ENCODE measurements at regions not wholly inside any gene's neighbourhood (a gene's known extent, or its start where the extent isn't known, plus 50 kb on each side); places are given as distances from the start of the nearest gene placed in this dataset.
A peak's percentile ranks its signal among the peaks of the same experiment; 100 is the strongest.
"Not testable (repeated sequence)": the region's sequence is repeated elsewhere in the genome, so short reads cannot be mapped to it uniquely, and the experiment has no call there.

DNA sequence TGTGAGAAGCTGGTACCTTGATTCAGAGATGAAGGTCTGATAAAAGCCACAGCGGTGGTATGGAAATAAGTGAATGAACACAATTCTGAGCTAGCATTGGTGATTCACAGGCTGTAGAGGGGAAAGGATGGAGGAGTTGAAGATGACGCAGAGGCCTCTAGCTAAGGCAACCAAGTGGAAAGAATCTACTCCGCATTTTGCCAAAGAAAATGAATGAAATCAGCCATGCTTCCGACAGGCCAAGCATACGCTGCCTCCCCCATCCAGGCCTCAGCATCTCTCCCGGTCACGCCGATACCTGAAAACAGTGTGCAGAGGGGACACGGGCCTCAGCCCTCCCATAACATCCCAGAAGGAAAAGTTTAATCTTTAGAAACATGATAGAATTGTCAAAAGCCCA is 124.3 kb upstream of the UNC5B start:
- no peak overlapping the region for H3K27ac Mint-ChIP-seq
- DNase-seq: no peak
- ATAC-seq (ENCODE audit: low read depth in 2 of 2): no peak

DNA sequence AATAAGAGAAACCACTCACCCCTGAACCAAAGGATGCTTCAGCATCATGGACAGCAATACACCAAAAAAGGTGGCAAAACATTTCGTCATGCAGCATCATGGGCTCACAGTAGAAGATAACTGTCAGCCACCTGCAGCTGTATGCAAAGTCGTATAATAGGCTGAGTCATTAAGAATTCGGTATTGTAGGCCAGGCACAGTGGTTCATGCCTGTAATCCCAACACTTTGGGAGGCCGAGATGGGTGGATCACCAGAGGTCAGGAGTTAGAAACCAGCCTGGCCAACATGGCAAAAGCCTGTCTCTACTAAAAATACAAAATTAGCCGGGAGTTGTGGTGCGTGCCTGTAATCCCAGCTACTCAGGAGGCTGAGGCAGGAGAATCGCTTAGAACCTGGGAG is 123.8 kb upstream of the UNC5B start:
- not testable (repeated sequence) for H3K4me3 Mint-ChIP-seq
- peaks cover 6 to 25% (median 7%) of the 10 kb centered on the region in 3 donors for H3K27me3 Mint-ChIP-seq

More for the DNA sequence above, 124.3 kb upstream of the UNC5B start:
- Mint-ChIP-seq H3K4me3 (no peak overlapping the region), H3K36me3 (no peaks in the 10 kb centered on the region), H3K9me3 (peaks cover 0 to 7% (median 2%) of the 10 kb centered on the region in 7 donors), H3K27me3 (peaks cover 6 to 25% (median 7%) of the 10 kb centered on the region in 3 donors), H3K4me1 (no peaks in the 10 kb centered on the region)

DNA sequence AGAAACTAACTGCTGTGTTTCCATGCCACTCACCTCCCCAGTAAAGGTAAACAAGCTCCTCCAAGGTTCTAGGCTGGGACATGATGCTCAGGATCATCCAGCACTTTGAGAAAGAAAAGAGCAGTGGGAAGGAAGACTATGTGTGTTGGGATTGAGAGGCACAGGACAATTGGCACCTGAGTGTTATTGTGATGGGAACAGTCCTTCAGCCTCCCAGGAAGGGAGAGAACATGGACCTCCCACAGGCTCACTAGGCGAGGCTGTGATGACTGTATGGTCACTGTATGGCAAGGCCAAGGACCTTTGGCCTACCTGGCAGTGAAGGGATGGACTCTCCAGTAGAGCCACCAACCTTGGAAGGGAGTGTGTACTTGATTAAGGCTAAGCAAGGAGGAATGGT is 123.2 kb upstream of the UNC5B start:
- no peak overlapping the region for H3K27ac Mint-ChIP-seq
- no peak for ATAC-seq (ENCODE audit: low read depth in 2 of 2)
- H3K27me3 Mint-ChIP-seq: peaks cover 7 to 25% (median 9%) of the 10 kb centered on the region in 3 donors
- H3K9me3 Mint-ChIP-seq: peaks cover 4 to 13% (median 6%) of the 10 kb centered on the region in 7 donors
- no peak for DNase-seq
- no peaks in the 10 kb centered on the region for H3K4me1 Mint-ChIP-seq
- no peaks in the 10 kb centered on the region for H3K36me3 Mint-ChIP-seq
- no peak overlapping the region for H3K4me3 Mint-ChIP-seq

More for the DNA sequence above, 123.8 kb upstream of the UNC5B start:
- H3K27ac Mint-ChIP-seq; ATAC-seq (ENCODE audit: low read depth in 2 of 2); H3K9me3 Mint-ChIP-seq; H3K4me1 Mint-ChIP-seq; H3K36me3 Mint-ChIP-seq; DNase-seq: not testable (repeated sequence)

DNA sequence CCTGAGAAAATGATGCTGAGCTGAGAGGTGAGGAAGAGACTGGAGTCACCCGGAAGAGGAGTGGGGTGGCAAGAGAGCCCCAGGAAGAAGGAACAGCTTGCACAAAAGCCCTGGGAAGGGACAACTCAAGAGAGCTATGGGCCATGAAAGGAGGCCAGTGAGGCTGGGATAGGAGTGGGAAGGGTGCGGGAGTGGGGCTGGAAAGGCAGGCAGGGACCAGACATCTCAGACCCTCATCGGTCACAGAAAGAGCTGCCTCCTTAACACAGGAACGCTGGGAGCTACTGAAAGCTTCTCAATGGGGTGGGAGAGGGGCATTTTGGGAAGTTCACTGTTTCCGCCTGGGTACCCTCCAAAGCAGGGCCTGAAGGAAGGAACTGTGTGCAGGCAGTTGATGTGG is 122.0 kb upstream of the UNC5B start:
- no peaks in the 10 kb centered on the region for H3K36me3 Mint-ChIP-seq
- ATAC-seq (ENCODE audit: low read depth in 2 of 2): no peak
- H3K27me3 Mint-ChIP-seq: peaks cover 7 to 25% (median 12%) of the 10 kb centered on the region in 3 donors
- DNase-seq: no peak
- no peaks in the 10 kb centered on the region for H3K4me1 Mint-ChIP-seq
- H3K27ac Mint-ChIP-seq: no peak overlapping the region
- H3K9me3 Mint-ChIP-seq: peaks cover 4 to 24% (median 12%) of the 10 kb centered on the region in 7 donors
- peak overlapping the region in 1 of 8 donors; percentile 26 for H3K4me3 Mint-ChIP-seq

DNA sequence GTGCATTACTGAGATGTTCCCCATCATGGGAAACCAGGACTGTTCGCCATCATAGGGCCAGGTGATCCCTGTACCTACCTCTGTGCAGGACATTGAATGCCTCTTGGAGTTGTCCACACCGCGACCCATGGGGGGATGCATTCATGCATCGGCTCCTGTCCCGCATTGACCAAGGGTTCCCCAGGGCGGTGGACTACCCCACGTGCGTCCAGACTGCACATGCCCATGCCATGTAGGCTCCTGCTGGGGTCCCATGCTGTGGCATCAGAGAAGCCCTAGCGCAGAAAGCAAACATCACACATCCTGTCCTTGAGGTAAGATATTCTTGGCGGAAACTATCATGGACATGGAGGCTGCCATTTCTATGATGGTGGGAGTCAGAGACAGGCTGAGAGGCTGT is 121.6 kb upstream of the UNC5B start:
- no peak for DNase-seq
- Mint-ChIP-seq H3K36me3 (no peaks in the 10 kb centered on the region), H3K27me3 (peaks cover 7 to 25% (median 12%) of the 10 kb centered on the region in 3 donors), H3K27ac (no peak overlapping the region), H3K4me3 (no peak overlapping the region), H3K4me1 (no peaks in the 10 kb centered on the region), H3K9me3 (peaks cover 4 to 24% (median 12%) of the 10 kb centered on the region in 7 donors)
- ATAC-seq (ENCODE audit: low read depth in 2 of 2): no peak

DNA sequence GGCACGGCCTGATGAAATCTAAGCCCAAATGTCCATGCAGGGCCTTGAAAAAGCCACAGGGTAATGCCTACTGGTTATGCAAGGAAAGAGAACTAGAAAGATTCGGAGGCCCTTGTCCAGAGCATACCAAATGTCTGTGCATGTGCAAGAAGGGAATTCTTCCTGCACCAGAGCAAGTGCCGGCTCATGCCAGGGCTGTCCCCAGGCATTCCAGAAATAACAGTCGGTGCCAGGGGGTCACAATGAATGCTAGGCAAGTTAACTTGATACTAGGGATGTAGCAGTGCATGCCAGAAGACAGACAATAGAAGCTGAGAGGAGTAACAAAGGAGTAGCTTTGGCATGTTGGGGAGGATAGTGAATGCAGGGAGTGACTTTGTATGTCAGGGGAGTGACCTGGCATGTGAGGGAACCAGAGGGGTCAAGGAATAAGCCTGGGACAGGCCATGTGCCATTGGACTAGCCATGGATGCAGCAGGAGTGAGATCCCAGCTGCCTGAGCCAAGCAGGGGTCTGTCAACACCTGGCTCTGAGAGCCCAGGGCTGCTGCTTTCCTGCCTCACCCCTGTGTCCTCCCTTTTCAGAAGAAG is 119.5 kb upstream of the UNC5B start:
- Mint-ChIP-seq H3K27ac (no peak overlapping the region), H3K4me3 (no peak overlapping the region), H3K4me1 (no peaks in the 10 kb centered on the region), H3K27me3 (peaks cover 7 to 26% (median 18%) of the 10 kb centered on the region in 3 donors), H3K36me3 (no peaks in the 10 kb centered on the region), H3K9me3 (peaks cover 4 to 29% (median 13%) of the 10 kb centered on the region in 7 donors)
- ATAC-seq (ENCODE audit: low read depth in 2 of 2): no peak
- no peak for DNase-seq

- no peak for DNase-seq
- H3K27me3 Mint-ChIP-seq: peaks cover 11 to 32% (median 23%) of the 10 kb centered on the region in 3 donors
- no peak overlapping the region for H3K27ac Mint-ChIP-seq
- H3K4me3 Mint-ChIP-seq: no peak overlapping the region
- no peaks in the 10 kb centered on the region for H3K36me3 Mint-ChIP-seq
- ATAC-seq (ENCODE audit: low read depth in 2 of 2): no peak
- H3K9me3 Mint-ChIP-seq: peaks cover 4 to 30% (median 13%) of the 10 kb centered on the region in 7 donors
- H3K4me1 Mint-ChIP-seq: no peaks in the 10 kb centered on the region
Measured at GRCh38 chr10:71093531-71093930, 118.8 kb upstream of the UNC5B start.

DNA sequence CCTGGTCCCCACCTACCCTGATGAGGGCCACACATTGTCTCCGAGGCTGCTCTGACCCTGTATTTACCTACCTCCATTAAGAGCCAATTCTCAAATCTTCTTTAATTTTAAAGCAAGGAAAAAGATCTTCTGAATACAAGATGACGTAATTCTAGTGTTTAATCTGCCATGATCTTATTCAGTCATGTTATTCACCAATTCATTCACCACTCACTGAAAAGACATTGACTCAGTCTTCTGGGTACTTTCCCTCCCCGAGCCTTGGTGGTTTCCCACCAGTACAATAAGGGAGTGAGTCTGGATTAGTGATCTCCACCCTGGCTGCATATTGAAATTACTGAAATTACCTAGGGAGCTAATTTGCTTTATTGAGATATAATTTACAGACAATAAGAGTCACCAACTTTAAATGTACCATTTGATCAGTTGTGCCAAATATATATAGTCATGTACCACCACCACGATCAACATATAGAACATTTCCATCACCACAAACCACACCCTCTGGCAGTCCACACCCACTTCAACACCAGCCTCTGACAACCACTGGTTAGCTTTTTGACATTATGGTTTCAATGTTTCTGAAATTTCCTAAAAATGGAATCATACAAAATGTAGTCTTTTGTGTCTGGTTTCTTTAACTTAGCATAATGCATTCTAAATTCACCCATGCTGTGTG is 117.5 kb upstream of the UNC5B start:
- Mint-ChIP-seq H3K4me1 (no peaks in the 10 kb centered on the region), H3K27ac (no peak overlapping the region), H3K4me3 (no peak overlapping the region), H3K27me3 (peaks cover 12 to 32% (median 31%) of the 10 kb centered on the region in 3 donors), H3K9me3 (peaks cover 4 to 30% (median 13%) of the 10 kb centered on the region in 7 donors), H3K36me3 (no peaks in the 10 kb centered on the region)
- ATAC-seq (ENCODE audit: low read depth in 2 of 2) (no peak), DNase-seq (no peak)

DNA sequence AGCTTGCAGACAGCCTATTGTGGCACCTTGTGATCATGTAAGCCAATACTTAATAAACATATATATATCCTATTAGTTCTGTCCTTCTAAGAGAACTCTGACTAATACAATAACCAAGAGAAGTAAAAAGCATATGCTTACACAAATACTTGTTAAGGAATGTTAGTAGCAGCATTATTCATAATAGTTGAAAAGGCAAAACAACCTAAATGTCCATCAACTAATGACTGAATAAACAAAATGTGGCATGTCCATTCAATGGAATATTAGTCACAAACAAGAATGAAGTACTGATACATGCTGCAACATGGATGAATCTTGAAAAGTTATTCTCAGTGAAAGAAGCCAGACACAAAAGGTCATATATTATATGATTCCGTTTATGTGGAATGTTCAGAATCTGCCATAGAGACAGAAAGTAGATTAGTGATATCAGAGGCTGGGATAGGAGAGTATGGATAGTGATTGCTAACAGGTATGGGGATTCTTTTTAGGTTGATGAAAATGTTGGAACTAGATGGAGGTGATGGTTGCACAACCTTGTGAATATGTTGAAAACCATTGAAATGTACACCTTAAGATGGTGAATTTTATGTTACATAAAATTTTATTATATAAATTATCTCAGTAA is 112.5 kb upstream of the UNC5B start:
- DNase-seq (no peak), ATAC-seq (ENCODE audit: low read depth in 2 of 2) (no peak)
- H3K9me3 Mint-ChIP-seq: peaks cover 0 to 10% (median 2%) of the 10 kb centered on the region in 7 donors
- H3K4me1 Mint-ChIP-seq: no peaks in the 10 kb centered on the region
- no peak overlapping the region for H3K27ac Mint-ChIP-seq
- H3K27me3 Mint-ChIP-seq: peaks cover 16 to 30% (median 20%) of the 10 kb centered on the region in 3 donors
- H3K4me3 Mint-ChIP-seq: no peak overlapping the region
- H3K36me3 Mint-ChIP-seq: no peaks in the 10 kb centered on the region

- Mint-ChIP-seq H3K36me3 (peaks cover 5 to 16% of the 10 kb centered on the region in 2 donors), H3K4me3 (no peak overlapping the region), H3K4me1 (peaks cover 11 to 23% (median 16%) of the 10 kb centered on the region in 3 donors), H3K27me3 (peaks cover 11 to 17% (median 12%) of the 10 kb centered on the region in 3 donors), H3K9me3 (peaks cover 4 to 20% (median 14%) of the 10 kb centered on the region in 7 donors), H3K27ac (no peak overlapping the region)
- DNase-seq (no peak), ATAC-seq (ENCODE audit: low read depth in 2 of 2) (no peak)
Measured at GRCh38 chr10:71103961-71104360, 108.4 kb upstream of the UNC5B start.

GRCh38 chr10:71106151-71106550 is 106.2 kb upstream of the UNC5B start:
- peak overlapping the region in 5 of 6 donors; percentile 8 to 90 (median 74) for H3K27ac Mint-ChIP-seq
- H3K9me3 Mint-ChIP-seq: peaks cover 5 to 25% (median 17%) of the 10 kb centered on the region in 7 donors
- peak overlapping the region in 2 of 8 donors; percentile 23 to 61 for H3K4me3 Mint-ChIP-seq
- H3K27me3 Mint-ChIP-seq: not testable (repeated sequence)
- ATAC-seq (ENCODE audit: low read depth in 2 of 2) (peak; percentile 58), DNase-seq (peak; percentile 27)
- peaks cover 5 to 16% of the 10 kb centered on the region in 2 donors for H3K36me3 Mint-ChIP-seq
- H3K4me1 Mint-ChIP-seq: peaks cover 11 to 23% (median 16%) of the 10 kb centered on the region in 3 donors

DNA sequence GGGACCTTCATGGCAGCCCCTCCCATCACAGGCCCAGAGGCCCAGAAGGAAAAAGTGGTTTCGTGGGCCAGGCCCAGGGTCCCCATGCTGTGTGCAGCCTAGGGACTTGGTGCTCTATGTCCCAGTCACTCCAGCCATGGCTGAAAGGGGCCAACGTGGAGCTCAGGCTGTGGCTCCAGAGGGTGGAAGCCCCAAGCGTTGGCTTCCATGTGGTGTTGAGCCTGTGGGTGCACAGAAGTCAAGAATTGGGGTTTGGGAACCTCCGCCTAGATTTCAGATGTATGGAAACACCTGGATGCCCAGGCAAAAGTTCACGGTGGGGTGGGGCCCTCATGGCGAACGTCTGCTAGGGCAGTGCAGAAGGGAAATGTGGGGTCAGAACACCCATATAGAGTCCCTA is 105.3 kb upstream of the UNC5B start:
- Mint-ChIP-seq H3K4me1 (peaks cover 11 to 23% (median 16%) of the 10 kb centered on the region in 3 donors), H3K9me3 (peaks cover 9 to 29% (median 18%) of the 10 kb centered on the region in 7 donors), H3K36me3 (peaks cover 5 to 20% of the 10 kb centered on the region in 2 donors)
- not testable (repeated sequence) for H3K4me3 Mint-ChIP-seq; H3K27me3 Mint-ChIP-seq; DNase-seq; ATAC-seq (ENCODE audit: low read depth in 2 of 2); H3K27ac Mint-ChIP-seq

DNA sequence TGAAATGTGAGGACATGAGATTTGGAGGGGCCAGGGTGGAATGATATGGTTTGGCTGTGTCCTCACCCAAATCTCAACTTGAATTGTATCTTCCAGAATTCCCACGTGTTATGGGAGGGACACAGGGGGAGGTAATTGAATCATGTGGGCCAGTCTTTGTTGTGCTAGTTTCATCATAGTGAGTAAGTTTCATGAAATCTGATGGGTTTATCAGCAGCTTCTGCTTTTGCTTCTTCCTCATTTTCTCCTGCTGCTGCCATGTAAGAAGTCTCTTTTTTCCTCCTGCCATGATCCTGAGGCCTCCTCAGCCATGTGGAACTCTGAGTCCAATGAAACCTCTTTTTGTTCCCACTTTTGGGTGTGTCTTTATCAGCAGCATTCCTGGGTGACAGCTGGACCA is 104.3 kb upstream of the UNC5B start:
- DNase-seq; H3K4me3 Mint-ChIP-seq; ATAC-seq (ENCODE audit: low read depth in 2 of 2): not testable (repeated sequence)
- Mint-ChIP-seq H3K4me1 (peaks cover 11 to 23% (median 16%) of the 10 kb centered on the region in 3 donors), H3K27ac (peak overlapping the region in 1 of 6 donors; percentile 79), H3K27me3 (peaks cover 0 to 15% (median 4%) of the 10 kb centered on the region in 3 donors), H3K9me3 (peaks cover 12 to 36% (median 26%) of the 10 kb centered on the region in 7 donors), H3K36me3 (peaks cover 5 to 24% of the 10 kb centered on the region in 2 donors)
